A673 (cell line): ENCODE measurements at regions not wholly inside any gene's neighbourhood (a gene's known extent, or its start where the extent isn't known, plus 50 kb on each side); places are given as distances from the start of the nearest gene placed in this dataset.

Experiments
- BruUV-seq: library from RNA; stranded (reverse); fragments of 400-500 nt; replicated peaks from 2 replicates; lab custom pipeline; 2021; lab: Mats Ljungman, UMichigan
- CTCF ChIA-PET: fragments of 300-600 bp; sonication (Branson Sonifier 250); formaldehyde crosslinking; loops from one replicate; lab custom pipeline; 2022; ENCODE audit warnings: antibody characterized with exemption; lab: Charles Lee
- POLR2A ChIA-PET: fragments of 300-600 bp; sonication (Branson Sonifier 250); formaldehyde crosslinking; loops from one replicate; lab custom pipeline; 2022; ENCODE audit warnings: antibody characterized with exemption; ENCODE audit not compliant: low non-redundant PET; lab: Charles Lee
- DNase-seq: peaks from one replicate; pipeline ENCODE4 v3.0.0-alpha.2; 2015; ENCODE audit warnings: low spot score
- H3K27ac ChIP-seq: fragments of 200-600 bp; sonication (generic); 2 replicates; pipeline ENCODE4 v1.5.1; 2016; ENCODE audit warnings: mixed run types, low read depth, mild to moderate bottlenecking, mixed read lengths, antibody characterized with exemption, low read length; ENCODE audit not compliant: poor library complexity, severe bottlenecking
- H3K27me3 ChIP-seq: fragments of 200-600 bp; sonication (generic); replicated peaks from 2 replicates; pipeline ENCODE4 v1.6.1; 2017; ENCODE audit warnings: mixed run types, low read depth, mild to moderate bottlenecking, mixed read lengths, antibody characterized with exemption, low read length; ENCODE audit not compliant: insufficient read depth, poor library complexity
- H3K36me3 ChIP-seq: fragments of 200-600 bp; sonication (generic); 2 replicates; pipeline ENCODE4 v1.6.1; 2016; ENCODE audit warnings: mixed run types, mild to moderate bottlenecking, mixed read lengths, antibody characterized with exemption, low read length; ENCODE audit not compliant: insufficient read depth, poor library complexity, severe bottlenecking
- H3K4me1 ChIP-seq: fragments of 200-600 bp; sonication (generic); 2 replicates; pipeline ENCODE4 v1.6.1; 2017; ENCODE audit warnings: mixed run types, mild to moderate bottlenecking, mixed read lengths, antibody characterized with exemption, low read length; ENCODE audit not compliant: insufficient read depth, poor library complexity, severe bottlenecking
- H3K4me3 ChIP-seq: fragments of 200-600 bp; sonication (generic); 2 replicates; pipeline ENCODE4 v1.5.1; 2016; ENCODE audit warnings: low read depth, mixed run types, mild to moderate bottlenecking, mixed read lengths, low read length; ENCODE audit not compliant: poor library complexity, severe bottlenecking
- H3K9me3 ChIP-seq: fragments of 200-600 bp; sonication (generic); 2 replicates; pipeline ENCODE4 v1.6.1; 2016; ENCODE audit warnings: mixed run types, low read depth, mild to moderate bottlenecking, mixed read lengths, antibody characterized with exemption, low read length; ENCODE audit not compliant: poor library complexity, severe bottlenecking
- EZH2 ChIP-seq: fragments of 200-600 bp; sonication (generic); IDR thresholded peaks from 2 replicates; pipeline ENCODE4 v1.6.1; 2017; ENCODE audit warnings: borderline replicate concordance, low read depth, mild to moderate bottlenecking, mixed read lengths, antibody characterized with exemption, low read length; ENCODE audit not compliant: poor library complexity, severe bottlenecking
- intact Hi-C: fragments of 100-400 bp; cut with micrococcal nuclease; formaldehyde crosslinking; loops from one replicate; pipeline ENCODE4 v1.10.0; 2022; ENCODE audit not compliant: unreplicated experiment
- TF ChIP-seq, protein P1 (sequence below): fragments of 300-800, 200-600 bp; sonication (generic); conservative IDR thresholded peaks from 2 replicates; pipeline ENCODE4 v1.5.1; 2017; ENCODE audit warnings: low read depth, mild to moderate bottlenecking, antibody characterized with exemption, low read length, moderate library complexity, mixed read lengths

DNA sequence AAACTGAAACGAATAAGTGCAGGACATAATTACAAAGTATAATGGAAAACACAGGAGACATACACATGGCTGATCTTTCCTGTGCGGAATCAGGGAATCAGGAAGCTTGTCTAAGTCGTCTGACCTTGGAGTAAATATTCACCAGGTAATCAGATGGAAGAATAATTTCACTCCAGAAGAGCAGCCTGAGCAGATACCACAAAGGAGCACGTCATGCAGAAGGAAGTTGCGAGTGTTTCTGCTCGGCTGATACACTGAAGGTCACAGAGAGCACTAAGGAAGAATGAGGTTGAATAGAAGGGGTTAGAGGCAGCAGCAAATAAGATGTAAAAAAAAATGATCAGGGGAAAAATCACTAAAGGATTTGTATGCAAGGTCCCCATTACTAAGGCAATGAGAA is 122.3 kb upstream of the GPC6 start:
- no TSS peak for BruUV-seq
- H3K4me3 ChIP-seq, result no peak overlapping the region
- H3K9me3 ChIP-seq, result no peaks in the 10 kb centered on the region
- ChIA-PET CTCF (no interaction called here), POLR2A (no interaction called here)
- no peaks in the 10 kb centered on the region for H3K27me3 ChIP-seq
- H3K36me3 ChIP-seq, result no peaks in the 10 kb centered on the region
- no peak for DNase-seq
- H3K4me1 ChIP-seq, result no peaks in the 10 kb centered on the region
- intact Hi-C loops, result no loop called here
- TF ChIP-seq, protein P1, sequence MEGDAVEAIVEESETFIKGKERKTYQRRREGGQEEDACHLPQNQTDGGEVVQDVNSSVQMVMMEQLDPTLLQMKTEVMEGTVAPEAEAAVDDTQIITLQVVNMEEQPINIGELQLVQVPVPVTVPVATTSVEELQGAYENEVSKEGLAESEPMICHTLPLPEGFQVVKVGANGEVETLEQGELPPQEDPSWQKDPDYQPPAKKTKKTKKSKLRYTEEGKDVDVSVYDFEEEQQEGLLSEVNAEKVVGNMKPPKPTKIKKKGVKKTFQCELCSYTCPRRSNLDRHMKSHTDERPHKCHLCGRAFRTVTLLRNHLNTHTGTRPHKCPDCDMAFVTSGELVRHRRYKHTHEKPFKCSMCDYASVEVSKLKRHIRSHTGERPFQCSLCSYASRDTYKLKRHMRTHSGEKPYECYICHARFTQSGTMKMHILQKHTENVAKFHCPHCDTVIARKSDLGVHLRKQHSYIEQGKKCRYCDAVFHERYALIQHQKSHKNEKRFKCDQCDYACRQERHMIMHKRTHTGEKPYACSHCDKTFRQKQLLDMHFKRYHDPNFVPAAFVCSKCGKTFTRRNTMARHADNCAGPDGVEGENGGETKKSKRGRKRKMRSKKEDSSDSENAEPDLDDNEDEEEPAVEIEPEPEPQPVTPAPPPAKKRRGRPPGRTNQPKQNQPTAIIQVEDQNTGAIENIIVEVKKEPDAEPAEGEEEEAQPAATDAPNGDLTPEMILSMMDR, result no peak
- no peak for TF ChIP-seq EZH2
- H3K27ac ChIP-seq, result no peak overlapping the region

DNA sequence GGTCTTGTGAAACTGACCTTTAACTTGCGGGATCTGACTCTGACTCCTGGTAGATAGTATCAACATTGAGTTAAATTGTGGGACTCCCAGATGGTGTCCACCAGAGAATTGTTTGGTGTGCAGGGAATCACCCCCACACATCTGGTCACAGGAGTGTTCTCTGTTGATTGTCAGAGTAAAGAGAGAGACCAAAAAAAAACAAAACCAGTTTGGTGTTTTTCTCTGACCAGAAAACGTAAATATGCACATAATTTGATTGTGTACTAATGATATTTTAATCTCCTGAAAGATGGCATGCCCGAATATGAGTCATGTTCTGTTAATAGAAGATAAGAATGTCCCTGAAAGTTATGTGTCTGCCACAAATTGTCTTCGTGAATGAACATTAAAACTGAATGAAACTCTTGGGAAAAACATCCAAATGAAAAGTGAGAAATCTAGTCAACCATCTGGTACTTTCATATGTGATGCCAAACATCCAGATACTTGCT is 118.5 kb upstream of the GPC6 start:
- CTCF ChIA-PET, result no interaction called here
- Histone ChIP-seq H3K9me3 (no peaks in the 10 kb centered on the region), H3K4me3 (no peak overlapping the region), H3K36me3 (no peaks in the 10 kb centered on the region), H3K4me1 (no peaks in the 10 kb centered on the region), H3K27ac (no peak overlapping the region), H3K27me3 (no peaks in the 10 kb centered on the region)
- intact Hi-C loops, result no loop called here
- DNase-seq, result no peak
- TF ChIP-seq EZH2, result no peak
- TF ChIP-seq, protein P1, result no peak
- no TSS peak for BruUV-seq
- POLR2A ChIA-PET, result no interaction called here

DNA sequence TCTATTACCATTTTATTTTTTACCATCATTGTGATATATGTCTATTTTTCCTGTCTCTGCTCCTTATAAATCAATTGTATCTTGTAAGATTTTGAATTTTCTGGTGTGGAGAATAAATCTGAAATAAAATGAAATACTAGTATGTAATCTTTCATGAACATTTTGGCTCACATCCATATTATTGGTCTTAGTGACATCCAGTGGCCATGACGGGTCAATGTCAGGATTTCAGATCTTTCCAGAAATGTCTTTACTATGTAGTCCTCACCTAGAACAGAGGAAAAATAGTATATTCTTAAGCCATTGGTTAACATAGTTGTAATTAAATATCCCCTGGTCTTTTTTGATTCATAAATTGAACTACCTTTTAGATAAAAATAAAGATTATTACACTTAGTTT is 109.8 kb upstream of the GPC6 start:
- no peak overlapping the region for H3K4me3 ChIP-seq
- H3K27ac ChIP-seq, result no peak overlapping the region
- TF ChIP-seq, protein P1, result peak; percentile 29; the same call in 1 of the 2 replicates
- no peak for TF ChIP-seq EZH2
- no peaks in the 10 kb centered on the region for H3K9me3 ChIP-seq
- intact Hi-C loops, result no loop called here
- POLR2A ChIA-PET, result no interaction called here
- peak; percentile 9 for DNase-seq
- CTCF ChIA-PET, result no interaction called here
- no peaks in the 10 kb centered on the region for H3K36me3 ChIP-seq
- no peaks in the 10 kb centered on the region for H3K27me3 ChIP-seq
- H3K4me1 ChIP-seq, result no peaks in the 10 kb centered on the region
- BruUV-seq, result no TSS peak
